ENCODE measurements at regions not wholly inside any gene's neighbourhood (a gene's known extent, or its start where the extent isn't known, plus 50 kb on each side); places are given as distances from the start of the nearest gene placed in this dataset.

GRCh38 chr10:3902054-3902808 is 117.2 kb upstream of the KLF6 start:
- no peak overlapping the region for H3K4me3 ChIP-seq (ENCODE audit: low read length)
- DNase-seq (ENCODE audit: low read depth): no peak
- no peak for TF ChIP-seq CTCF (IDR thresholded peaks at IDR 0.05; ENCODE audit: insufficient read depth, low read depth, low read length, missing control alignments)

- H3K4me3 ChIP-seq (ENCODE audit: low read length): no peak overlapping the region
- no peak for DNase-seq (ENCODE audit: low read depth)
- TF ChIP-seq CTCF (IDR thresholded peaks at IDR 0.05; ENCODE audit: insufficient read depth, low read depth, low read length, missing control alignments): no peak
Measured at GRCh38 chr10:3901370-3901769, 116.4 kb upstream of the KLF6 start.

- H3K4me3 ChIP-seq (ENCODE audit: low read length): no peak overlapping the region
- TF ChIP-seq CTCF (IDR thresholded peaks at IDR 0.05; ENCODE audit: insufficient read depth, low read depth, low read length, missing control alignments): no peak
- DNase-seq (ENCODE audit: low read depth): peak; percentile 33
Measured at GRCh38 chr10:3900391-3900790, 115.4 kb upstream of the KLF6 start.

- H3K4me3 ChIP-seq (ENCODE audit: low read length): no peak overlapping the region
- TF ChIP-seq CTCF (IDR thresholded peaks at IDR 0.05; ENCODE audit: insufficient read depth, low read depth, low read length, missing control alignments): no peak
- peak; percentile 98 for DNase-seq (ENCODE audit: low read depth)
Measured at GRCh38 chr10:3898821-3899220, 113.8 kb upstream of the KLF6 start.

- DNase-seq (ENCODE audit: low read depth): peak; percentile 84
- no peak overlapping the region for H3K4me3 ChIP-seq (ENCODE audit: low read length)
- TF ChIP-seq CTCF (IDR thresholded peaks at IDR 0.05; ENCODE audit: insufficient read depth, low read depth, low read length, missing control alignments): no peak
Measured at GRCh38 chr10:3897156-3897555, 112.1 kb upstream of the KLF6 start.

GRCh38 chr10:3896161-3896560 is 111.2 kb upstream of the KLF6 start:
- no peak for DNase-seq (ENCODE audit: low read depth)
- H3K4me3 ChIP-seq (ENCODE audit: low read length): no peak overlapping the region
- TF ChIP-seq CTCF (IDR thresholded peaks at IDR 0.05; ENCODE audit: insufficient read depth, low read depth, low read length, missing control alignments): no peak

- no peak for TF ChIP-seq CTCF (IDR thresholded peaks at IDR 0.05; ENCODE audit: insufficient read depth, low read depth, low read length, missing control alignments)
Measured at GRCh38 chr10:3895045-3895631, 110.1 kb upstream of the KLF6 start.

More at GRCh38 chr10:3895045-3895631, 110.1 kb upstream of the KLF6 start:
- H3K4me3 ChIP-seq (ENCODE audit: low read length): no peak overlapping the region
- DNase-seq (ENCODE audit: low read depth): peak; percentile 81
